Esophagus squamous epithelium (tissue), 4 donors: ENCODE measurements at regions not wholly inside any gene's neighbourhood (a gene's known extent, or its start where the extent isn't known, plus 50 kb on each side); places are given as distances from the start of the nearest gene placed in this dataset.

Experiments used
- POLR2A ChIP-seq, 4 donors: fragments of 450-650 bp; IDR thresholded peaks; one replicate each; pipeline ENCODE4 v1.6.1; 2017; ENCODE audit warnings: antibody characterized with exemption in 4 of 4, mild to moderate bottlenecking in 4 of 4, moderate library complexity in 3 of 4
- TF ChIP-seq, protein P1 (sequence below), 6 experiments: fragments of 450-650 bp in 4 of 6; fragments of 200-600 bp in 2 of 6; sonication (generic) in 2 of 6; IDR thresholded peaks; one replicate each; pipeline ENCODE4 v1.5.1; 2016 to 2019; ENCODE audit warnings: antibody characterized with exemption in 6 of 6, mild to moderate bottlenecking in 4 of 6, moderate library complexity in 4 of 6

DNA sequence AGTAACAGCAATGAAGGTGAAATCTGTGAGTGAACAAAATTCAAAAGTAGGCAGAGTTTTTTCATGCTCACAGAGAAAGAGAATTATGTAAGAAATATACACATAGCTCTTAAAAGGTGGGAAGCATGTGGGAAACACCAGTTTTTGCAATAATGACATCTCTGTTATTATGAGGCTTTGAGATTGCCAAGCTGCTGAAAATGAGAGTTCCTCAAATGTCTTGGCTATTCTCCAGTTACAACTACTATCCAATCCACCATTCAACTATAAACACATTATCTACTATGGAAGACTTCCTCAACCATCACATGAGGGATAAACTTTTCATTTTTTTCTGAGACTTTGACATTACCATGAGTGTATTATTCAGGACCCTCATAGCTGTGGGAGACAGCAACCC is 420.8 kb upstream of the ACTBL2 start:
- TF ChIP-seq, protein P1, sequence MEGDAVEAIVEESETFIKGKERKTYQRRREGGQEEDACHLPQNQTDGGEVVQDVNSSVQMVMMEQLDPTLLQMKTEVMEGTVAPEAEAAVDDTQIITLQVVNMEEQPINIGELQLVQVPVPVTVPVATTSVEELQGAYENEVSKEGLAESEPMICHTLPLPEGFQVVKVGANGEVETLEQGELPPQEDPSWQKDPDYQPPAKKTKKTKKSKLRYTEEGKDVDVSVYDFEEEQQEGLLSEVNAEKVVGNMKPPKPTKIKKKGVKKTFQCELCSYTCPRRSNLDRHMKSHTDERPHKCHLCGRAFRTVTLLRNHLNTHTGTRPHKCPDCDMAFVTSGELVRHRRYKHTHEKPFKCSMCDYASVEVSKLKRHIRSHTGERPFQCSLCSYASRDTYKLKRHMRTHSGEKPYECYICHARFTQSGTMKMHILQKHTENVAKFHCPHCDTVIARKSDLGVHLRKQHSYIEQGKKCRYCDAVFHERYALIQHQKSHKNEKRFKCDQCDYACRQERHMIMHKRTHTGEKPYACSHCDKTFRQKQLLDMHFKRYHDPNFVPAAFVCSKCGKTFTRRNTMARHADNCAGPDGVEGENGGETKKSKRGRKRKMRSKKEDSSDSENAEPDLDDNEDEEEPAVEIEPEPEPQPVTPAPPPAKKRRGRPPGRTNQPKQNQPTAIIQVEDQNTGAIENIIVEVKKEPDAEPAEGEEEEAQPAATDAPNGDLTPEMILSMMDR (IDR thresholded peaks at IDR 0.05): no peak
- TF ChIP-seq POLR2A (IDR thresholded peaks at IDR 0.05): no peak
